HCT116 (cell line): ENCODE measurements at regions not wholly inside any gene's neighbourhood (a gene's known extent, or its start where the extent isn't known, plus 50 kb on each side); places are given as distances from the start of the nearest gene placed in this dataset.

ENCODE experiments used
- ATAC-seq: fragments of 200-7000 bp; cut with Tn5 transposase; 2 replicates; pipeline ENCODE4 v1.9.1; 2020; ENCODE audit warnings: mild to moderate bottlenecking, moderate library complexity
- BruUV-seq: library from RNA; stranded (reverse); fragments of 400-500 nt; replicated peaks from 2 replicates; lab custom pipeline; 2021; lab: Mats Ljungman, UMichigan
- CTCF ChIA-PET: fragments of 300-600 bp; sonication (Branson Sonifier 250); formaldehyde crosslinking; loops from one replicate; lab custom pipeline; 2021; ENCODE audit warnings: antibody characterized with exemption; lab: Charles Lee
- POLR2A ChIA-PET: fragments of 300-600, 350-600 bp; sonication (Branson Sonifier 250); formaldehyde crosslinking; loops from one replicate; lab custom pipeline; 2021; ENCODE audit warnings: antibody characterized with exemption; lab: Charles Lee
- RAD21 ChIA-PET, 2 experiments: fragments of 300-600 bp; sonication (Branson Sonifier 250); formaldehyde crosslinking; loops; one replicate each; lab custom pipeline; 2023; ENCODE audit warnings: low total read pairs in 2 of 2; ENCODE audit not compliant: uncharacterized antibody in 2 of 2, unreplicated experiment in 2 of 2, low non-redundant PET in 1 of 2; lab: Charles Lee
- DNase-seq: peaks from one replicate; pipeline ENCODE4 v3.0.0-alpha.2; 2010; ENCODE audit warnings: low read depth, low spot score
- H2AFZ ChIP-seq: fragments of 200-600 bp; shearing (Covaris generic), sonication (generic); 2 replicates; pipeline ENCODE4 v1.6.1; 2017; ENCODE audit warnings: low read depth, mixed run types, mixed read lengths, antibody characterized with exemption, low read length; ENCODE audit not compliant: poor library complexity, severe bottlenecking
- H3K27ac ChIP-seq: 2 replicates; pipeline ENCODE4 v1.5.1; 2012; ENCODE audit warnings: low read depth, low read length
- H3K27me3 ChIP-seq: fragments of 200-600 bp; sonication (generic); 2 replicates; pipeline ENCODE4 v1.6.1; 2016; ENCODE audit warnings: mixed run types, low read length, mixed read lengths; ENCODE audit not compliant: insufficient read depth
- H3K36me3 ChIP-seq, 2 experiments: fragments of 200-500 bp in 1 of 2; fragments of 200-600 bp in 1 of 2; sonication (Bioruptor generic) in 1 of 2; sonication (generic) in 1 of 2; 2 replicates each; pipeline versions ENCODE4 v1.5.1 to v1.6.1; 2014 to 2016; ENCODE audit warnings: low read length in 2 of 2, inconsistent platforms in 1 of 2, mixed read lengths in 1 of 2, mixed run types in 1 of 2; ENCODE audit not compliant: insufficient read depth in 2 of 2, control insufficient read depth in 1 of 2
- H3K4me1 ChIP-seq, 2 experiments: fragments of 200-600 bp in 1 of 2; sonication (generic) in 1 of 2; 2 replicates each; pipeline versions ENCODE4 v1.5.1 to v1.6.1; 2012 to 2017; ENCODE audit warnings: low read length in 2 of 2, inconsistent platforms in 1 of 2, mild to moderate bottlenecking in 1 of 2, mixed read lengths in 1 of 2, mixed run types in 1 of 2, moderate library complexity in 1 of 2; ENCODE audit not compliant: insufficient read depth in 2 of 2, control insufficient read depth in 1 of 2
- H3K4me2 ChIP-seq: fragments of 200-600 bp; sonication (generic); 2 replicates; pipeline ENCODE4 v1.6.1; 2017; ENCODE audit warnings: mixed run types, low read length, mixed read lengths
- H3K4me3 ChIP-seq, 2 experiments: fragments of 200-600 bp in 1 of 2; sonication (generic) in 1 of 2; replicated peaks in 1 of 2; 2 replicates each; pipeline ENCODE4 v1.5.1; 2011 to 2016; ENCODE audit warnings: low read length in 2 of 2, control low read depth in 1 of 2, low read depth in 1 of 2, mild to moderate bottlenecking in 1 of 2, mixed read lengths in 1 of 2, mixed run types in 1 of 2
- H3K79me2 ChIP-seq: fragments of 200-600 bp; sonication (generic); 2 replicates; pipeline ENCODE4 v1.6.1; 2017; ENCODE audit warnings: mild to moderate bottlenecking, mixed run types, low read length, moderate library complexity, mixed read lengths; ENCODE audit not compliant: insufficient read depth
- H3K9ac ChIP-seq: fragments of 200-600 bp; sonication (generic); 2 replicates; pipeline ENCODE4 v1.6.1; 2016; ENCODE audit warnings: low read length, mixed read lengths
- H3K9me2 ChIP-seq: fragments of 200-600 bp; sonication (generic), shearing (Covaris generic); 2 replicates; pipeline ENCODE4 v1.6.1; 2017; ENCODE audit warnings: mixed run types, mild to moderate bottlenecking, moderate library complexity; ENCODE audit not compliant: insufficient read depth
- H3K9me3 ChIP-seq, 2 experiments: fragments of 200-500 bp in 1 of 2; fragments of 200-600 bp in 1 of 2; sonication (Bioruptor generic) in 1 of 2; sonication (generic) in 1 of 2; 2 replicates each; pipeline ENCODE4 v1.6.1; 2014 to 2017; ENCODE audit warnings: low read length in 2 of 2, mixed read lengths in 2 of 2, inconsistent platforms in 1 of 2, low read depth in 1 of 2, mild to moderate bottlenecking in 1 of 2, mixed run types in 1 of 2, moderate library complexity in 1 of 2; ENCODE audit not compliant: control insufficient read depth in 1 of 2, insufficient read depth in 1 of 2
- H4K20me1 ChIP-seq: fragments of 200-600 bp; sonication (generic), shearing (Covaris generic); 2 replicates; pipeline ENCODE4 v1.6.1; 2017; ENCODE audit warnings: mixed run types, mild to moderate bottlenecking, moderate library complexity; ENCODE audit not compliant: insufficient read depth
- ATF3 ChIP-seq: IDR thresholded peaks from 2 replicates; pipeline ENCODE4 v1.6.1; 2012
- CEBPB ChIP-seq: IDR thresholded peaks from 2 replicates; pipeline ENCODE4 v1.6.1; 2012; ENCODE audit warnings: low read depth
- CTCF ChIP-seq, 3 experiments: fragments of 200-600 bp in 1 of 3; sonication (generic) in 1 of 3; IDR thresholded peaks in 2 of 3; conservative IDR thresholded peaks in 1 of 3; 2 replicates each; pipeline ENCODE4 v1.5.1; 2012 to 2017; ENCODE audit warnings: low read depth in 2 of 3, low read length in 2 of 3, antibody characterized with exemption in 1 of 3, borderline replicate concordance in 1 of 3, control low read depth in 1 of 3, mild to moderate bottlenecking in 1 of 3, mixed read lengths in 1 of 3, mixed run types in 1 of 3, moderate library complexity in 1 of 3; ENCODE audit not compliant: insufficient read depth in 1 of 3
- EGR1 ChIP-seq: IDR thresholded peaks from 2 replicates; pipeline ENCODE4 v1.6.1; 2012; ENCODE audit warnings: low read depth
- ELF1 ChIP-seq: IDR thresholded peaks from 2 replicates; pipeline ENCODE4 v1.6.1; 2012; ENCODE audit warnings: low read depth, borderline replicate concordance
- EZH2 ChIP-seq: fragments of 200-600 bp; sonication (generic); IDR thresholded peaks from 2 replicates; pipeline ENCODE4 v1.6.1; 2017; ENCODE audit warnings: antibody characterized with exemption, mixed run types
- EZH2phosphoT487 ChIP-seq: fragments of 200-600 bp; IDR thresholded peaks from 2 replicates; pipeline ENCODE4 v1.6.1; 2018; ENCODE audit warnings: antibody characterized with exemption, borderline replicate concordance
- FOSL1 ChIP-seq: IDR thresholded peaks from 2 replicates; pipeline ENCODE4 v1.6.1; 2012; ENCODE audit warnings: low read depth
- JUND ChIP-seq: IDR thresholded peaks from 2 replicates; pipeline ENCODE4 v1.6.1; 2012
- MAX ChIP-seq: IDR thresholded peaks from 2 replicates; pipeline ENCODE4 v1.6.1; 2012
- POLR2A ChIP-seq: IDR thresholded peaks from 2 replicates; pipeline ENCODE4 v1.7.0; 2011; ENCODE audit warnings: borderline replicate concordance; ENCODE audit not compliant: insufficient read depth, insufficient read length; ENCODE audit errors: extremely low read depth
- POLR2AphosphoS5 ChIP-seq: IDR thresholded peaks from 2 replicates; pipeline ENCODE4 v1.6.1; 2011; ENCODE audit warnings: mild to moderate bottlenecking, low read depth, low read length, moderate library complexity
- SIN3A ChIP-seq: IDR thresholded peaks from 2 replicates; pipeline ENCODE4 v1.6.1; 2012; ENCODE audit warnings: low read depth
- SP1 ChIP-seq: IDR thresholded peaks from 2 replicates; pipeline ENCODE4 v1.6.1; 2012; ENCODE audit warnings: low read depth
- SRF ChIP-seq: IDR thresholded peaks from 2 replicates; pipeline ENCODE4 v1.6.1; 2012; ENCODE audit warnings: low read depth
- YY1 ChIP-seq: IDR thresholded peaks from 2 replicates; pipeline ENCODE4 v1.6.1; 2011; ENCODE audit warnings: low read length, low read depth, moderate library complexity, mild to moderate bottlenecking; ENCODE audit not compliant: insufficient replicate concordance; ENCODE audit errors: extremely low read depth
- ZFX ChIP-seq: fragments of 450-650 bp; IDR thresholded peaks from 2 replicates; pipeline ENCODE4 v1.6.1; 2017
- ZNF274 ChIP-seq: fragments of 200-500 bp; sonication (Bioruptor generic); IDR thresholded peaks from 2 replicates; pipeline ENCODE4 v1.6.1; 2014; ENCODE audit warnings: mild to moderate bottlenecking, low read depth, low read length, inconsistent platforms
- intact Hi-C: fragments of 100-400 bp; cut with micrococcal nuclease; formaldehyde crosslinking; loops from 2 replicates; pipeline ENCODE4 v1.10.0; 2022

GRCh38 chr4:26179316-26179760 is 141.5 kb upstream of the RBPJ start:
- H3K27me3 ChIP-seq: no peaks in the 10 kb centered on the region
- intact Hi-C loops: no loop called here
- POLR2A ChIA-PET: no interaction called here
- H3K36me3 ChIP-seq: no peaks in the 10 kb centered on the region
- no peaks in the 10 kb centered on the region for H3K4me1 ChIP-seq
- RAD21 ChIA-PET: no interaction called here
- no peak overlapping the region for H3K9ac ChIP-seq
- H3K4me3 ChIP-seq: no peak overlapping the region
- BruUV-seq: no TSS peak
- H2AFZ ChIP-seq: no peak overlapping the region
- no peaks in the 10 kb centered on the region for H3K79me2 ChIP-seq
- CTCF ChIA-PET: no interaction called here
- H3K9me3 ChIP-seq: no peaks in the 10 kb centered on the region
- DNase-seq (no peak), ATAC-seq (no peak)
- no peak overlapping the region for H3K27ac ChIP-seq
- no peak overlapping the region for H3K4me2 ChIP-seq
- no peaks in the 10 kb centered on the region for H4K20me1 ChIP-seq
- no peaks in the 10 kb centered on the region for H3K9me2 ChIP-seq
- TF ChIP-seq SIN3A: no peak
- TF ChIP-seq ELF1: no peak
- TF ChIP-seq POLR2A: no peak
- TF ChIP-seq EZH2: no peak
- TF ChIP-seq EZH2phosphoT487: no peak
- no peak for TF ChIP-seq MAX
- no peak for TF ChIP-seq ATF3
- TF ChIP-seq SRF: no peak
- TF ChIP-seq JUND: no peak
- no peak for TF ChIP-seq CEBPB
- no peak for TF ChIP-seq ZNF274
- TF ChIP-seq POLR2AphosphoS5: no peak
- TF ChIP-seq FOSL1: no peak
- TF ChIP-seq SP1: no peak
- TF ChIP-seq CTCF (IDR thresholded peaks at IDR 0.05 in 2 of 3, conservative IDR thresholded peaks at IDR 0.05 in 1 of 3; ENCODE audit: borderline replicate concordance in 1 of 3, insufficient read depth in 1 of 3, low read depth in 2 of 3, low read length in 2 of 3): no peak
- TF ChIP-seq YY1: no peak
- TF ChIP-seq EGR1: no peak
- no peak for TF ChIP-seq ZFX
